HL-60 (cell line): ENCODE measurements at regions not wholly inside any gene's neighbourhood (a gene's known extent, or its start where the extent isn't known, plus 50 kb on each side); places are given as distances from the start of the nearest gene placed in this dataset.

ENCODE experiments used
- DNase-seq, 2 experiments: peaks; one replicate each; pipeline ENCODE4 v3.0.0-alpha.2; 2010 to 2020; ENCODE audit warnings: low read depth in 1 of 2, low spot score in 1 of 2
- H3K27ac ChIP-seq: fragments of 250-450 bp; sonication (Bioruptor Pico); replicated peaks from 2 replicates; pipeline ENCODE4 v1.5.1; 2020; ENCODE audit warnings: mild to moderate bottlenecking, moderate library complexity
- H3K27me3 ChIP-seq: fragments of 250-450 bp; sonication (Bioruptor Pico); 2 replicates; pipeline ENCODE4 v1.5.1; 2021; ENCODE audit warnings: mild to moderate bottlenecking, moderate library complexity; ENCODE audit not compliant: insufficient read depth, poor library complexity, severe bottlenecking
- H3K4me3 ChIP-seq: replicated peaks from 2 replicates; pipeline ENCODE4 v1.5.1; 2011; ENCODE audit warnings: mild to moderate bottlenecking, control low read depth, low read length; ENCODE audit not compliant: insufficient read depth
- GABPA ChIP-seq: IDR thresholded peaks from 2 replicates; pipeline ENCODE4 v1.6.1; 2012; ENCODE audit warnings: low read depth
- POLR2AphosphoS5 ChIP-seq: IDR thresholded peaks from 2 replicates; pipeline ENCODE4 v1.6.1; 2012; ENCODE audit warnings: low read depth
- REST ChIP-seq: IDR thresholded peaks from 2 replicates; pipeline ENCODE4 v1.6.1; 2012; ENCODE audit warnings: low read depth; ENCODE audit not compliant: insufficient replicate concordance
- SPI1 ChIP-seq: IDR thresholded peaks from 2 replicates; pipeline ENCODE4 v1.6.1; 2012; ENCODE audit warnings: low read depth, mild to moderate bottlenecking, borderline replicate concordance
- TF ChIP-seq, protein P1 (sequence below): IDR thresholded peaks from one replicate; pipeline ENCODE4 v1.5.1; 2011; ENCODE audit warnings: low read length, control low read depth, inconsistent platforms; ENCODE audit not compliant: insufficient read depth

GRCh38 chr17:72576289-72576759, 455.5 kb downstream of the SOX9 start:
- TF ChIP-seq, protein P1, sequence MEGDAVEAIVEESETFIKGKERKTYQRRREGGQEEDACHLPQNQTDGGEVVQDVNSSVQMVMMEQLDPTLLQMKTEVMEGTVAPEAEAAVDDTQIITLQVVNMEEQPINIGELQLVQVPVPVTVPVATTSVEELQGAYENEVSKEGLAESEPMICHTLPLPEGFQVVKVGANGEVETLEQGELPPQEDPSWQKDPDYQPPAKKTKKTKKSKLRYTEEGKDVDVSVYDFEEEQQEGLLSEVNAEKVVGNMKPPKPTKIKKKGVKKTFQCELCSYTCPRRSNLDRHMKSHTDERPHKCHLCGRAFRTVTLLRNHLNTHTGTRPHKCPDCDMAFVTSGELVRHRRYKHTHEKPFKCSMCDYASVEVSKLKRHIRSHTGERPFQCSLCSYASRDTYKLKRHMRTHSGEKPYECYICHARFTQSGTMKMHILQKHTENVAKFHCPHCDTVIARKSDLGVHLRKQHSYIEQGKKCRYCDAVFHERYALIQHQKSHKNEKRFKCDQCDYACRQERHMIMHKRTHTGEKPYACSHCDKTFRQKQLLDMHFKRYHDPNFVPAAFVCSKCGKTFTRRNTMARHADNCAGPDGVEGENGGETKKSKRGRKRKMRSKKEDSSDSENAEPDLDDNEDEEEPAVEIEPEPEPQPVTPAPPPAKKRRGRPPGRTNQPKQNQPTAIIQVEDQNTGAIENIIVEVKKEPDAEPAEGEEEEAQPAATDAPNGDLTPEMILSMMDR: no peak
- TF ChIP-seq POLR2AphosphoS5 (no peak), GABPA (no peak), SPI1 (no peak), REST (no peak)
- Histone ChIP-seq H3K27me3 (no peaks in the 10 kb centered on the region), H3K4me3 (no peak overlapping the region), H3K27ac (no peak overlapping the region)
- no peak for DNase-seq

- Histone ChIP-seq H3K4me3 (no peak overlapping the region), H3K27ac (no peak overlapping the region), H3K27me3 (no peaks in the 10 kb centered on the region)
- DNase-seq: no peak
- TF ChIP-seq GABPA (no peak), POLR2AphosphoS5 (no peak), SPI1 (no peak)
- TF ChIP-seq, protein P1: no peak
Observed at GRCh38 chr17:72578817-72579470, 458.1 kb downstream of the SOX9 start.

DNA sequence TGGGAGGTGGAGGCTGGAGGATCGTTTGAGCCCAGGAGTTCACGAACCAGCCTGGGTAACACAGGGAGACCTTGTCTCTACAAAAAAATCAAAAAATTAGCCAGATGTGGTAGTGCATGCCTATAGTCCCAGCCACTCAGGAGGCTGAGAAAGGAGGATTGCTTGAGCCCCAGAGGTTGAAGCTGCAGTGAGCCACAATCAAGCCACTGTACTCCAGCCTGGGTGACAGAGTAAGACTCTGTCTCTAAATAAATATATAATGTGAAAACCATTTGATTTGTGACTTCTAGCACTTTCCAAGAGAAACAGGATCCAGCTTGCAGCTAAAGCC, 459.1 kb downstream of the SOX9 start:
- Histone ChIP-seq H3K4me3 (no peak overlapping the region), H3K27ac (no peak overlapping the region), H3K27me3 (no peaks in the 10 kb centered on the region)
- TF ChIP-seq GABPA (no peak), SPI1 (no peak), POLR2AphosphoS5 (no peak), REST (no peak)
- TF ChIP-seq, protein P1: no peak
- no peak for DNase-seq
